HG03103 (cell line): ENCODE measurements at regions not wholly inside any gene's neighbourhood (a gene's known extent, or its start where the extent isn't known, plus 50 kb on each side); places are given as distances from the start of the nearest gene placed in this dataset.

Experiments used
- ATAC-seq: cut with Tn5 transposase; IDR thresholded peaks from one replicate; pipeline ENCODE4 v1.9.1; 2021; ENCODE audit warnings: low read depth; ENCODE audit not compliant: unreplicated experiment

- no peak for ATAC-seq
Measured at GRCh38 chr6:97995158-97995557, 712.1 kb upstream of the MMS22L start.

- ATAC-seq, result no peak
Measured at GRCh38 chr6:98002678-98003077, 719.7 kb upstream of the MMS22L start.

- ATAC-seq, result no peak
Measured at GRCh38 chr6:98014442-98015201, 731.6 kb upstream of the MMS22L start.

- no peak for ATAC-seq
Measured at GRCh38 chr6:98016565-98016964, 733.5 kb upstream of the MMS22L start.

GRCh38 chr6:98020222-98020621 lies 737.2 kb upstream of the MMS22L start:
- no peak for ATAC-seq

- ATAC-seq, result no peak
Measured at GRCh38 chr6:98024359-98024758, 741.3 kb upstream of the MMS22L start.

- ATAC-seq, result no peak
Measured at GRCh38 chr6:98027898-98028297, 744.9 kb upstream of the MMS22L start.

- ATAC-seq, result no peak
Measured at GRCh38 chr6:98033617-98034016, 750.6 kb upstream of the MMS22L start.

GRCh38 chr6:98036344-98036923 lies 753.4 kb upstream of the MMS22L start:
- no peak for ATAC-seq

- no peak for ATAC-seq
Measured at GRCh38 chr6:98037571-98037970, 754.6 kb upstream of the MMS22L start.

- no peak for ATAC-seq
Measured at GRCh38 chr6:98039443-98039842, 756.4 kb upstream of the MMS22L start.

- ATAC-seq, result no peak
Measured at GRCh38 chr6:98039904-98040607, 757.0 kb upstream of the MMS22L start.

GRCh38 chr6:98041056-98041455 lies 758.0 kb upstream of the MMS22L start:
- no peak for ATAC-seq

- ATAC-seq, result no peak
Measured at GRCh38 chr6:98041921-98042320, 758.9 kb upstream of the MMS22L start.

- ATAC-seq, result no peak
Measured at GRCh38 chr6:98044151-98044561, 761.1 kb upstream of the MMS22L start.

- ATAC-seq, result no peak
Measured at GRCh38 chr6:98044791-98045470, 761.9 kb upstream of the MMS22L start.

- no peak for ATAC-seq
Measured at GRCh38 chr6:98047164-98047563, 764.1 kb upstream of the MMS22L start.

GRCh38 chr6:98047871-98048270 lies 764.9 kb upstream of the MMS22L start:
- ATAC-seq, result no peak

GRCh38 chr6:98054453-98054852 lies 771.4 kb upstream of the MMS22L start:
- peak; percentile 82 for ATAC-seq

GRCh38 chr6:98056955-98057354 lies 773.9 kb upstream of the MMS22L start:
- no peak for ATAC-seq

GRCh38 chr6:98067375-98067774 lies 767.0 kb upstream of the POU3F2 start:
- no peak for ATAC-seq
